GM21786 (cell line): ENCODE measurements at regions not wholly inside any gene's neighbourhood (a gene's known extent, or its start where the extent isn't known, plus 50 kb on each side); places are given as distances from the start of the nearest gene placed in this dataset.

ENCODE experiments used
- ATAC-seq: cut with Tn5 transposase; IDR thresholded peaks from one replicate; pipeline ENCODE4 v1.9.1; 2021; ENCODE audit not compliant: unreplicated experiment

DNA sequence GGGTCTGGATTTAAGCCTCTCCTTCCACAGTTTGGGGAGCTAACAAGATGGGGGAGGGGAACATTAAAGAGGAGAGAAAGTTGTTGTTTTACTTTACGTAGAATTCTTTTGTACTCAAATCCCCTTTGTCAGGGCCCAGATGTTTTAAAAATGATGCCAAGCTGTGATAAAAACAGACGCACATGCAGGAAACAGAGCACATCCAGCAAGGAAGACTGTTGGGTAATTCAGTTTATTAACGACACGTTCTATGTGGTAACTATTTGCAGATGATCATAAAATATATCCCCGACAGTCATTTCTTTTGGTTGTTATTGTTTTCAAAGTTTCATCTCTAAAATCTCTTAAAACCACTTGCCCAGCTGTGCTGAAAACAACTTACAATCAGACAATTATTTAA is 307.0 kb upstream of the PRDM1 start:
- ATAC-seq: no peak

DNA sequence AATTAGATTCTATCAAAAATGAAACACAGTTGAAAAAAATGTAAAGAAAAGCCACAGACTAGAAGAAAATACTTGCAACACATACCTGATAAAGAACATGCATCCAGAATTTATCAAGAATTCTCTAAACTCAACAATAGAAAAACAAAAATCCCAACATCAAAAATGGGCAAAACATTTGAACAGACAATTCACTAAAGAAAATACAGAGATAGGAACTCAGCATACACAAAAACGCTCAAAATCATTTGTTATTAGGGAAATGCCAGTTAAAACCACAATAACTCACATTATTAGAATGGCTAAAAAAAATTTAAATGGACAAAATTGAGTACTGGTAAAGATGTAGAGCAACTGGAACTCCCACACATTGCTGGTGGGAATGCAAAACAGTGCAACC is 311.0 kb upstream of the PRDM1 start:
- no peak for ATAC-seq

DNA sequence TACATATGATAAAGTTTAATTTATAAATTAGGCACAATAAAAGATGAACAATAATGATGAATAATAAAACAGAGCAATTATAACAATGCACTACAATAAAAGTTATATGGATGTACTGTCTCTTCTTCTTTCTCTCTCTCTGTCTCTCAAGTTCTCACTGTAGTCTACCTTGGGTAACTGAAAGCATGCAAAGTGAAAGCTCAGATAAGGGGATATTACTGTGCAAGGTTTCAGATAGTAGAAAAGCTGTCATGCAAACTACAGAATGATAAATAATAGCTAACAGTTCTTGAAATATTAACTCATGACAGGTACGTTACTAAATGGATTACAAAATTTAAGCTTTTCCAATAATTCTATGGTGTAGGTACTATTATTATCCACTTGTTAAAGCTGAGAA is 311.9 kb upstream of the PRDM1 start:
- peak; percentile 70 for ATAC-seq

DNA sequence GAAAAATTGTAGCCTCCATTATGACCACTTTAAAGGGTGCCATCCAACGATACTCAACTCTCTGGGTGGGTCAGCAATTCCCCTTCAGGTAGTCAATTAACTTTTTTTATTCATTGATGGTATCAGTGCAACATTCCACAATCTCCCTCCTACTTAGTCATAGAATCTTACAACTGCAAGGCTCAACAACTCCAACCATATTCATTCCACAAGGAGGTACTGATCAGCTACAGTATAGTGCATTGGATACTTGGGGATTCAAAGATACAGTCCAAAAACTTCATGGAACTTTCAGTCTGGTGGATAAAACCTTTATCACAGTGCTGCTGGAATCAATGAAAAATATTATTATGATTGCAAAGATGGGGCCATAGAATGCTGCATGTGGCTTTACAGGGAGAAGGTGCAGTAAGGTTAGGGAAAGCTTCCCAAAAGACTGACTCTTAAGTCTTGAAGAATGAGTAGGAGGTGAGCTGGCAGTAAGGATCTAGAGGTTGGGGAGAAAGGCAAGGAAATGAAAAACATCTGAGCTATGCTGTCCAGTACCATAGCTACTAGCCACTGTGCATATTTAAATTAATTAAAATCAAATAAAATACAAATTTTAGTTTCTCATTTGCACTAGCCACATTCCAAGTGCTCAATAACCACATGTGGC is 314.7 kb upstream of the PRDM1 start:
- no peak for ATAC-seq

DNA sequence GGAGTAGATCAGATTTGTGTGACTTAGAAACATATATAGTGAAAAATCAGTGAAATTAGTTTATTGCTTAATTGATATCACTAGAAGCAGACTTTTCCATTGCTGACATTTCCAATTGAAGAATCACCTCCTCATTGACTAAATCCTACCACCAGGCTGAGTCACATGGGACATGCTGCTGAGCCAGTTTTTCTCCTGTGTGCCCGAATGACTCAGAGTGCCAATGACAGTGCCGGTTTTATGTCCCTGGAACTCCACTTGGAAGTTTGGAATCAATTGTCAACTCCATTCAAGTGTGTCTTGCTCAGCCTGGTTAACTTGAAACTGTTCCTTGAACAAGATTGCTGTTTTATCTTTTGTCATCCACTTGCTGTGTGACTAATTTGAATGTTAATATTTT is 316.1 kb upstream of the PRDM1 start:
- no peak for ATAC-seq

DNA sequence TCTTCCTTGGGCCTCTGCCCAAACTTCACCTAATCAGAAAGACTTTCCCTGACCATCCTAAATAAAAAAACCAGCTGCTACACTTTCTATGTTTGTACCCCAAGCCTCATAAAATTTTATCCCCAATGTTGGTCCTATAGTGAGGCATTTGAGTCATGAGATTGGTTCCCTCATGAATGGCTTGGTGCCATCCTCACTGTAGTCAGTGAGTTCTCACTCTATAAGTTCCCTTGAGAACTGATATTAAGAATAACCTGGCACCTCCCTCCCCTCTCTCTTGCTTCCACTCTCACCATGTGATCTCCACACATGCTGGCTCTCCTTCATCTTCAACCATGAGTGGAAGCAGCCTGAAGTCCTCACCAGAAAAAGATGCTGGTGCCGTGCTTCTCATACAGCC is 316.9 kb upstream of the PRDM1 start:
- ATAC-seq: no peak

DNA sequence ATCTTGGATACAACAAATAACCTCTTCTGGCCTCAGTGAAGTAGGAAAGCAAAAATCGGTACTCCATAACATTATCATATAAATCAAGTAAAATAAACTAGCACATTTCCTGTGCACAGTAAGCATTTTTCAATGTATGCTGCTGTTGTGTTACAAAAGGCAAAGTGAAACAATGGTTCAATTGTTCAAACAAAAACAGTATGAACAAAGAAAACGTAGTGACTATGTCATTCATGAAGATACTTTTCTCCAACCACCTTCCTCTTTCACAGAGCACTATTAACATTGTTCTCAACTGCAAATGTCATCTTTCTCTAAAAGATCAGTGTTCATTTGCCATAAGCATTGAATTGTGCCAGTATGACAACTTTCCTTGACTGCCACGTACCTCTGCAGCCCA is 318.6 kb upstream of the PRDM1 start:
- no peak for ATAC-seq

DNA sequence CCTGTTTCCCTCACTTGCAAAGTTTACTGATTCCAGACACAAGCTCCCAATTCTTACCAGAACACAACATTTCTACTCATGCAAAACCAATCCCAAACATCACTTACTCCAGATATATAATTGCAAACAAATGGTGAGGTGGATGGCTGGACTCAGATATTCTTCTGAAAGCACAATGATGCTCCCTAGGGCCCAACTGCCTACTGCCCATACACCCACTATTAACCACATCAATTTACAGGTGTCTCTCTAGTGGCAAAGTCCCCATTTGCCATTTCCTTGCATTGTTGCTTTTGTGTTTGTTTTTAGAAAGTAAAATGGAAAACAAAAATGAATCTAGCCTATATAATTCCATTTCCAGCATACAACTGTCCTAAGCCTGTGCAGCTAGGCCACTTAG is 320.9 kb upstream of the PRDM1 start:
- no peak for ATAC-seq

DNA sequence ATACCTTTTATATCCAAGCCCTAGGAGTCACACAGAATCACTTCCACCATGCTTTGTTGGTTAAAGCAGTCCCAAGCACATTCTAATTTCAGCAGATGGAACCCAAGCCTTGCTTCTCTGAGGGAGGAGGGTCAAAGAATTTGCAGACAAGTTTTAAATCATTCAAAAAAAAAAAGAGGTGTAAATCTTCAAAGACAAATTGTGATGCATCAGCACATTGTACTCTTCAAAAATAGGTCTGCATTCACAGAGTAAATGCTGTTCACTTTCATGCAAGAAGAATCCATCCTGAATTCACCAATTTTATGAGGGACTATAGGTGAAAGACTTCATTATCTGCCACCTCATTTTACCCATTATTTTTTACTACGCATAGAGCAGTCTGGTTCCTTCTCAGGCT is 321.8 kb upstream of the PRDM1 start:
- no peak for ATAC-seq

DNA sequence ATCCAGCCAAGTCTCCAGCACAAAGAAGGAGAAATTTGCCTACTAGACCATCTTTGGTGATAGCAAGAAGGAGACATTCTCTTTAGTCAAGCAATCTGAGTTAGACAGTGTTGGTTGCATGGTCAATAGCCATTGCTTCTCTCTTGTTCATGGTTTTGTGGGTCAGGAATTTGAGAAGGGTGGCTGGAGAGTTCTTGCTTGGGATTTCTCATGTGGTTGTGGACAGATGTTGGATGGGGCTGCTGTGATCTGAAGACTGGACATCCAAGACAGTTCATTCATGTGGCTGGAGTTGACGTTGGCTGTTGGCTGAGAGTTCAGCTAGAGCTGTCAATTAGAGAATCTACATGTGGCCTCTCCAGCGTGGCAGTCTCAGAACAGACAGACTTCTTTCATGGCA is 322.3 kb upstream of the PRDM1 start:
- ATAC-seq: no peak

DNA sequence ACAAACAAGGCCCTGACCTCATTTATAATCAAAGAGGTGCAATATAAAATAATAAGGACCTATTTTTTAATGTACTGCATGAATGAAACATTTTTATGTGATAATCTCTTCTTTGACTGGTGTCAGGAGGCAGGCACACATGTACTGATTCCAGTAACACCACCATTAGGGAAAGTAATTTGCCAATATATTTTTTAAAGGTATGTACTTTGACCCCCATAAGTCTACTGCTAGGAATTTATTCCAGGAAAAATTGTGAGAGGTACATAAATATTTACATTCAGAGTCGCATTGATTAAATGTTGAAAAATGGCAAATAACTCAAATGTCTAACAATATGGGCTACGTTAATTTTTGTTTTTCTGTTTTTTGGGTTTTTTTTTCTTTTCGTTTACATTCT is 325.4 kb upstream of the PRDM1 start:
- ATAC-seq: no peak

DNA sequence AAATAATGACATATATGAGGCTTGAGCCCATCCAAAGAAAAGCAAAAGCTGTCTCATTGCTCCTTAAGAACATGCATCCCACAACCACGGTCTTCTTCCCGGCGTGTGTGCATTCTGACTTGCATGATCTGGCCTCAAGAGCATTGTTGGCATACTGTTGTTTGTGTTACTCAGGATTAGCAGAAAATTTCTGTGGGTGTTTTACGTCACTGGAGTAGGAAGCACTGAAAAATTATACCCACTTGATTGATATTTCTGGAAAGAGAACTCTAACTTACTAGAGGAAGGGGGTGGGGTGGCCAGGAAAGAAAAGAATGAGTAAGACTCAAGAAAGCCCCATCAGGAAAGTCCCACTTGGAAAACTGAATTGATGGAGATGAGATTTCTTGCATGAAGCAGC is 326.2 kb upstream of the PRDM1 start:
- no peak for ATAC-seq

DNA sequence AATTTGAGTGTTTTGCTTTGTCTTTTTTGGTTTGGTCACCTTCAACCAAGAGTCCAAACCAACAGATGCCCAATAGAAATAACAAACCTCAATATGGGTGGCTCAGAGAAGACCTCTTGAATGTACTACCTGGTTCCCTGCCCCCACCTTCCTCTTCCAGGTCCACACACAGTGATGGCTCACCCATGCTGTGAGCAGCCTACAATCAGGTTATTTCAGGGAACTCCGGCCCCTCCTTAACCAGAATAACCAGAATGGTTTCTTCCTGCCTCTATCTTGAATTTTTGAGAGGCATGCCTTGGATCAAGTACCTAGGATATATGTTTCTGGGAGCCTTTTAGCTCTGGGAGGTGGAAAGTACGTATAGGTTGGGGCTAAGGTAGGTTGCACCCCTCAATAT is 327.1 kb upstream of the PRDM1 start:
- ATAC-seq: no peak

DNA sequence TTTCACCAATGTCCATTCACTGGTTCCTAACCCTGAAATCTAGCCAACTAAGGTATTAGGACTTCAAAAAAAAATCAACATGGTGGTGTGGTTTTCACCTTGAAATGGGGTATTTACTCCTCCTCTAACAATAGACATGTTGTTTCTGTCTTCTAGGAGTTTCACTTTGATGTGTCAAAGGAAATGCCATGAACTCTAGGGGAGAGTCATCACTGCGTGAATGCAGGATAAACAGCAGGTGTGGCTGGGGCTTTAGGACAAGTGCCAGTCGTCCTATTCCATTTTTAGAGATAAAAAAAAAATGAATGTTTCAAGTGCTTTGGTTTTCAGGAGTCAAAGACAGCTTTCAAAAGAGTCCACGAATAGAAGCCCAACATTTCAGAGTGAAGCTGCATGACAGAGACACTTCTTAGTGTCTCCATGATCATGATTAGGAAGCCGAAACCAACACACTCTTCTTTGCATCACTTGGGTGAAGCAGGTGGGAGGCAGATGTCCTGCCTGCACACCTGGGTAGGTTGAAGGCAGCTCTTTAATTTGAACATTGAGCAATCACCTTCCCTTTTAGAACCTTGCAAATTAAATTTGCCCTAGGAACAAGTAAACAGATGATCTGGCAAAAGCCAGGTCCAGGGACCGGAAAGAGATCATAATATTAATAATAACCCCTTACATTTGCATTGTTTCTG is 328.5 kb upstream of the PRDM1 start:
- ATAC-seq: peak; percentile 97

DNA sequence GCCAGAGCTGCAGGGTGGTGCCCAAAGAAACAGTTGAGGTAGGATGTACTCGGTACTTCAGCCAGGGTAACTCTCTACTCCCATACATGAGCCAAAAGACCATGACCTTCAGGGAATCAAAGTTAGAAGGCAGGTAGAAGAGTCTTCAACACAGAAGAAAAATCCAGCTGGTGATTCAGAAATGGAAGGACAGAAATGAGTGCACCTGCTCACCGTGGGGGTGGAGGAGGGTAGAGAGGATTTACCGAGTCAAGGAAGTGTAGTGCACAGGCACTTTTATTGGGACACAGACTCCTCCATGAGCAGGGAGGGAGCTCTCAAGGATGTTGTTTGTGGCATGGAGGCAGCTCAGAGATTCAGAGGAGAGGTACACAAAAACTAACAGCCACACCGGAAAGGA is 330.3 kb upstream of the PRDM1 start:
- no peak for ATAC-seq

DNA sequence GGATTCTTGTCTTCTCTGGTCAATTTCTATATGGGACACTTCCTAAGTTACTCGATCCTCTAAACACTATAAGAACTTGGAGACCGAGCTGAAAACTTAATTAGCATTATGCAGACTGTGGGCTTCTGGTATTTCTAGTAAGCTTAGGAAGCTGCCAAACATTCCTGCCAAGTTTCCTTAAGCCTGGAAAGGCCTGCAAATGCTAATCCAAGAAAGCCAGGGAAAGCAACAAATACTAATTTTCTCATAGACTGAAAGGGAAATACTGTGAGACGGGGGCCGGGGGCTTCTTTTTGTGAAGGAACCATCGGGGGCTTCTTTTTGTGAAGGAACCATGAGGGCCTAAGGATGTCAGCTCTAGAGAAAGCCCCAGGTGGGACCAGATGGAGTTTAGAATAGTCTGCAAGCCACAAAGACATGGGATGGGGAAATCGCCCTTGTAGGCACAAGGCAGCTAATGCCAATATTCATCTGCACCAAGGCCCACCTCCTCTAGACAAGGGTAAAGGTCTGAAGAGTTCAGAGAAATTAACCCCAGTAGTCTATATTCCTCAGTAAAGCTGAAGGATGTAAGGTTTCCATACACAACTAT is 332.4 kb upstream of the PRDM1 start:
- ATAC-seq: no peak

DNA sequence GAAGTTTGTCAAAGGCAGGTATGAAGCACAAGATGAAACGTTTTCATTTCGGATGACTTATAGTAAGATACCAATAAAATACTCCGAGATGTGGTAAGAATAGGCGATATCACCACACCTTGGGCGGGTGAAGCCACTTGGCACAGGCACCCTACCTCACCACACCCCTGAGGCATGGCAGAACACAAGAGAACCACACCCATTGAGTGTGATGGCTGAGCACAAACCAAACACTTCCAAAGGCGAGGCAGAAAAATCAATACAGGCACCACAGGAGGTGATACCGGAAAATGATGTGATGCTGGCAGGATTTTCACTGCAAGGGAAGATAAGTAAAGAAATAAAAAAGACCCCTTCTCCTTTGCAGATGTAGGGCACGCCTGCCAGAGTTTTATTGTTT is 332.9 kb upstream of the PRDM1 start:
- ATAC-seq: no peak

DNA sequence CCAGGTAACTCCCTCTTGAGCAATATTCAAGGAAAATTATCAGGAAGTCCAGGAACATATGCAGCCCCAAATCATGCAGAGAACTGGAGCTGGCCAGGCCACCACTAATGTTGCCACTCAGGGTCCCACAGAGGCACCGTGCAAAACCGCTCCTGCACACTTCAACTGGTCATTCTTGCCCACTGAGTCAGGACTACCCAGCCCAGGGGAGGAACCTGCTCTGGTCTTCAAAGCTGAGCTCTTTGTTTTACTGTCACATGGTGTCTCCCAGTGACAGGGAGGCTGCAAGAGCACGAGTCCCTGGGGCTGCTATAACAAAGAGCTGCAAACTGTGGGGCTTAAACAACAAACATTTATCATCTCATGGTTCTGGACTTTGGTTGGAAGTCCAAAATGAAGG is 336.0 kb upstream of the PRDM1 start:
- no peak for ATAC-seq

DNA sequence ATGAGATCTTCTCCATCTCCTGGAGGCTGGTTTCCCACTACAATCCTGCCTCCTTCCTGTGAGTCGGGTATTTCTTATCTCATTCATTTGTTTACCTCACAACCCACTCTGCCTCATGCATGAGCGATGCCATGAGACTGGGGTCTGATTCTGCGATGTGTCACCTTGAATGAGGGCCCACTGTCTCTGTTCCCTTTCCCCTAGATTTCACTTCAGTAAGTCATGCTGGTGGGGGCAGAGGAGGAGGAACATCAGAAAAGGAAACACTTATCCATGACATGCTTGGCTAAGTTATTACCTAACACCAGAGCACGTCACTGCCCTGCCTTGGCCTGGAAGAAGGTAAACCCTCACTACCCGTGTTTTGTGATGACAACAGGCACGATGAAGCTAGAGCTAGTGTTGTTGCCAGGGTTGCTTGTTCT is 337.4 kb upstream of the PRDM1 start:
- ATAC-seq: no peak

DNA sequence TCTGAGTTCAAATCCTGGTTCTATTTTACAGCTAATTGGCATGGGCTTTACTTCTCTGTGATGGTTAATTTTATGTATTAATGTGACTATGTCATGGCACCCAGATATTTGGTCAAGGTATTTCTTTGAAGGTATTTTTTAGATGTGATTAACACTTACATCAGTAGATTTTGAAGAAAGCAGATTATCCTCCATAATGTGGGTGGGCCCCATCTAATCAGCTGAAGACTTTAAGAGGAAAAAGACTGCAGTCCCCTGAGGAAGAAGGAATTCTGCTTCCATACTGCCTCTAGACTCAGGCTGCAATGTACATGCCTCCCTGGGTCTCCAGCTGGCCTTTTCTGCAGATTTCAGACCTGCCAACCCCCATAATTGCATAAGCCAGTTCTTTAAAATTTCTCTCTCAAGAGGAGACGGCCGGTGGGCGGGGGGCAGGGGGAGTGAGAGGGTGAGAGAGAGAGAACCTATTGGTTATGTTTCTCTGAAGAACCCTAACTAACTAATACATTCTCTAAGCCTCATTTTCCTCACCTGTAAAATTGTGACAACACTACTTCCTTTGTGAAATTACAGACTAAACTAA is 338.2 kb upstream of the PRDM1 start:
- ATAC-seq: no peak

DNA sequence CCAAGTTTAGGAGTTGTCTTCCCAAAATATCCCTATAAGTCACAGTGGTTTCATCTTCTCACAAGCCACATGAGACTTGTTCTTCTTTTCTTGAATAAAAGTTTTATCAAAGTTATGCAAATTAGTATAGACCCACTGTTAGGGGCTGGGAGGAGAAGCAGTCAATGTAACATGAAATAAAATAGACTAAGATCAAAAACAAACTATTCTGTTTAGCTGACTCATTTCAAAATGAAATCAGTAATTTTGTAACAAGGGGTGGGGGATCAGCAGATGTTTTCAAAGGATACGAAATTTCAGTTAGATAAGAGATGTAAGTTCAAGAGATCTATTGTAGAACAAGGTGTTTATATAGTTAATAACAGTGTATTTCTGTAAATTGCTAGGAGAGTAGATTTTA is 339.6 kb upstream of the PRDM1 start:
- ATAC-seq: peak; percentile 30

DNA sequence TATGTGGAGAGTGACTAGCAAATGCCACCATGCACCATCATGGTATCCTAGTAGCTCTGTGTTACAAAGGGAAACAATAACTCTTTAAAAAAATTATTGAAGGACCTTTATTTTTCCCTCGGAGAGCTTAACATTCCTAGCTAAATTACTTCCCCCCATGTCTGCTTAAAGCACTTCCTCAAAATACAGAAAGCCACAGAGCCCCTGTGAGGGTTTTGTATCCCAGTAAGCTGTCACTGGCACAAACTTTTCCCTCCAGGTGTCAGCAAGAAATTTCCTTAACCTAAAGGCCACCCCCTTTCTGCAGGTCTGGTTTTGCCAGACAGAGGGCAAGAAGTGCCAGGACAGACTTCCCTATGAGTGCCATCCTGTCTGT is 340.0 kb upstream of the PRDM1 start:
- ATAC-seq: no peak
